Left hindlimb (tissue), 1 donor: ENCODE measurements at regions not wholly inside any gene's neighbourhood (a gene's known extent, or its start where the extent isn't known, plus 50 kb on each side); places are given as distances from the start of the nearest gene placed in this dataset.

Experiments
- DNase-seq: peaks from one replicate; pipeline ENCODE4 v3.0.0-alpha.2; 2018

DNA sequence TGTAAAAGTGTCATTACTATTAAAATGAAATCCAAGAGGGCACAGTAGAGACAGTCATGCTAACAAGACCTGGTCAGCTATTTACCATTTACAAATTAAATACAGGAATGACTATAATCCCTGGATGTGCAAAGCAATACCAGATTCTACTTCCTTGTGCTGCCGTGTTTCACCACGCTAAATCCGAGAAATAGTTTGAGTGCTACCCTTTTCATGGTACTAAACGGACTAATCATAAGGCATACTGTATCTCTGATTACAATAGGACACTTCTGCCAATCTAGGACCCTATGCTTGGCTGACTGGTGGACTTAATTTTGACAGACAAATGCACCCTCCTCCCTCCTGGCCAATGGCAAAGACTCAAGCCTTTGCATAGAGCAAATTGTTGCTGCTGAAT lies 63.0 kb upstream of the NR2F2 start:
- no peak for DNase-seq

DNA sequence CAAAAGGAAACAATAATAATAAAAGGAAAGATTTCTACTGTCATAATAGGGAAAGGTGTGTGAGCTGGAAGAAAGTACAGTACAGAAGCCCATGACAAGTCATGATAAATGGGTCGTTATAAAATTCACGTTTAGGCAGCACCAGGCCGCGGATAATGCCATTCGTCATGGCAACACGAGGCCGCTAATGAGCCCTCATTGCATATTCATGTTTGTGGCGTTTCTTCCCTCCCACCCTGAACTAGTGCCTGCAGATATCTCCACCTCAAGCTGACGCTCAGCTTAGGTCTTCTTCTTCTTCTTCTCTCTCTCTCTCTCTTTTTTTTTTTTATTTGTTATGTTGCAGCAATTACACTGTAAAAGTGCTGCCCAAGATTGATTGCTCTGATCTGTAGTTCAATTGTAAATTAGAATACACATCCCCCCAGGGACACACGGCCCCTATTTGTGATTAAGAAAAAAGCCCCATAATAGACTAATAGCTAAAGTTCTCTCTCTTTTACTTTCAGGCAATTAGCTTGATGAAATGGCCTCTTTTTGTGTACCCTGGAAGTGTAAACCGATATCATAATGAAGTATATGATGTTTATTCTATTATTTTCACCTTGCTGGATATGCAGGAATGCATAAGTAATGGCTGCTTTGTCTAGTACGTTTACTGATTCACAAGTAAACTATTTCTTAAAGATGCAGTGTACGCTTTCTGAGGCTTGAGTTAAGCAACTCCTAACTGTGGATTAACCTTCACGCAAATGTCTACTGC lies 61.9 kb upstream of the NR2F2 start:
- no peak for DNase-seq

DNA sequence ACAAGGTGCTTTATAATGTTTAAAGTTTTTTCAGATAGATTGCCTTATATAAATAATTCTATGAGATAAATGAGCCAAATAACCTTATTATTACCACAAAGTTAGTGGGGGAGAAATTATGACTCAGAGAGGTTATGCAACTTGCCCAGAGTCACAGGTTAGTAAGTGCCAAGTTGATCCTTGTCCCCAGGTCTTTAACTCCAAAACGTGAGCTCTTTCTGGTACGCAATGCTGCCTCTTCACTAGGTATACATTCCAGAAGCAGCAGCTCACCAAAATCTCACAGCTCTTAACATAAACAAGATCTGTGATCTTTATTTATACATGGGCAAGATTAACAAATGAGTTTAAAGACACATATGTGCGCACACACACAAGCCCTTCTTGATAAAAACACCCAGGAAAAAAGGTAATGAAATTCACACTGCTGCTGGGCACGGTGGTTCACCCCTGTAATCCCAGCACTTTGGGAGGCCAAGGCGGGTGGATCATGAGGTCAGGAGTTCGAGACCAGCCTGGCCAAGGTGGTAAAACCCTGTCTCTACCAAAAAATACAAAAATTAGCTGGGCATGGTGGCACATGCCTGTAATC lies 59.8 kb upstream of the NR2F2 start:
- DNase-seq = no peak

GRCh38 chr15:96272427-96272826 lies 58.1 kb upstream of the NR2F2 start:
- DNase-seq = no peak

DNA sequence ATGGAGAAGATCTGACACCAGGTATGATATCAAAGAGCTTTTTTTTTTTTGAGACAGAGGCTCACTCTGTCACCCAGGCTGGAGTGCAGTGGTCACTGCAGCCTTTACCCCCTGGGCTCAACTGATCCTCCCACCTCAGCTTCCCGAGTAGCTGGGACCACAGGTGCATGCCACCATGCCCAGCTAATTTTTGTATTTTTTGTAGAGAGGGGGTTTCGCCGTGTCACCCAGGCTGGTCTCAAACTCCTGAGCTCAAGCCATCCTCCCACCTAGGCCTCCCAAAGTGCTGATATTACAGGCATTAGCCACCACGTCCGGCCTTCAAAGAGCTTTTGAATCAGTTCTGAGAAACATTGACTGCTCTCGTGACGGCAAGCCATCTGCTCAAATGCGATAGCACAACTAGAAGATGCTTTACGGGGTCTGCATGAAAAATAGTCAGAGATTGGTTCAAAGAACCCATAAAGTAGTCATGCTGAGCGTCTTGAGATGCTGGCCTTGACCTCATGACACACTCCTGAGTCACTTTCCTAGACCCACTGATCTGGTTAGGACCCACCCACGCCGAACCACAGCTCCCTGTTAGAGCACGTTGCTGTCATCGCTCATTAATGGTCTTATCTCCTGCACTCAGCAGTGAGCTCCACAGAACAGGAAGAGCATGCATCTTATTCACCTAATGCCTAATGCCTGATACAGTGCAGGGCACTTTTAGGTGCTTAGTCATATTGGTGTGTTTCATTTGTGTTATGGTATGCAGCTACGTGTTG lies 57.0 kb upstream of the NR2F2 start:
- no peak for DNase-seq

GRCh38 chr15:96274087-96274440 lies 56.4 kb upstream of the NR2F2 start:
- no peak for DNase-seq

- no peak for DNase-seq
Measured at GRCh38 chr15:96274698-96275097, 55.8 kb upstream of the NR2F2 start.

DNA sequence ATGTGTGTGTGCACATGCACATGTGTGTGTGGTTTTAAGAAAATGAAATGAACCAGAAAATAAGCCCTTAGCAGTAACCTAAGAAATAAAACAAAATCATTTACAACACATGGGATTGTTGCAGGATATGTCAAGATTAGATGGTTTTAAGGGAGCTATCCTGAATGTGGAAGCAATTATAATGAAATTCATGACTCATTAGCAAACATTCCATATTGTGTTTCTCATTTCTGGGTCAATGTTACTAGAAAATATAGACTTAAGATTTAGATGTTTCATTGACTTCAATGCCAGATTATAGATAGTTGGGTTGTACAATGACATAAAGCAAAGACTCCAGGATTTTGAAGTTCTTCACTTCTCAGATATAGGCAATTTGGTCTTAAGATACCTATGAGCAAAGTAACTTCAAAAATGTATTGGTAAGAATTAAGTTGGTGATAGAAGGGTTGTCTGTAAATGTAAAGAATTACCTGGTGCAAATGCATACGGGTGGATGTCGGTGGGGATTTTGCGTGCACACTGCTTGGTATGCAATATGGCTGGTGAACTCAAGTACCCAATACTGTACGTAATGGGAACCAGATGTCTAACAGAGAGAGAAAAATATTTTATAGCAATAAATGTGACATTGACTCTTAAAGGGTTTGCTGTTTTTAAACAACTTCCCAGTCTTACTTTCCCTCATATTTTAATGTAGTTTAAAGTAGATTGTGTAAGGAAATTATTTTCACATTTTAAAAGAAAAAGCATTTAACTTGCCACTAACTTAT lies 53.9 kb upstream of the NR2F2 start:
- DNase-seq = no peak
